NCI-H2196 treated with DMSO at 0.1 percent for 48 hours (cell line): ENCODE measurements at regions not wholly inside any gene's neighbourhood (a gene's known extent, or its start where the extent isn't known, plus 50 kb on each side); places are given as distances from the start of the nearest gene placed in this dataset.

Experiments used
- DNase-seq: peaks from one replicate; lab custom pipeline; 2025; ENCODE audit not compliant: unreplicated experiment; lab: John Stamatoyannopoulos, UW

DNA sequence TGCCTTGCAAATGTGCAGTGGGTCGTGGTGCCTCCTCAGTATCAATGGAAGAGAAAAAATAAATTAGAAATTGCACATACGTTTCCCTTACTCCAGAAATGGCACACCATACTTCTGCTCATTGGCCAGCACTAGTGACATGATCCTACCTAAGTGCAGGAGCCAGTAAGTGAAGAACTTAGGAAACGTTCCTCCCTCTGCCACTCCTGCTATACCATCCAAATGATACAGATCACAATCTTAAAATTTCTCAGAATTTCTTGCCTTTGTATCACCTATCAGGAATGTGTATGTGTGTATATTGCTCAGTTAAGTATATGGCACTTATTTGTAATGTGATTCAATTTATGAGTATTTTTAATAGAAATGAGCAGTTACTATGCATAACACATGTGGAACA lies 237.0 kb upstream of the UBE2E3 start:
- no peak for DNase-seq

DNA sequence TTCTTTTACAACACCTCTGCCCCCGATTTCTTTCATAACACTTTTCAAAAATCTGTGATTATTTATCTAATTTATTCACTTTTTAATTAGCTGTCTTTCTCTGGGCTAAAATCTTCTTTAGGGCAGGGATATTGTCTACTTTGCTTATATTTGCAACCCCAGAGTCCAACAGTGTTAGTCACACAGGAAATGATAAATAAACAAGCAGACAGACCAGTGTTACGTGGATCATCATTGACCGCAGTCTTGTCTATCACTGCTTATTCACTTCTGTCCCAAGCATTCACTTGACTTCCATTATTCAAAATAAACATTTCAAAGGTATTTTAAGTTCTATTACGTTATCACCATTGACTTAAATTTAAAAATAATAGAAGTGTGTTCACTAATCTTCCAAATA lies 237.6 kb upstream of the UBE2E3 start:
- no peak for DNase-seq

DNA sequence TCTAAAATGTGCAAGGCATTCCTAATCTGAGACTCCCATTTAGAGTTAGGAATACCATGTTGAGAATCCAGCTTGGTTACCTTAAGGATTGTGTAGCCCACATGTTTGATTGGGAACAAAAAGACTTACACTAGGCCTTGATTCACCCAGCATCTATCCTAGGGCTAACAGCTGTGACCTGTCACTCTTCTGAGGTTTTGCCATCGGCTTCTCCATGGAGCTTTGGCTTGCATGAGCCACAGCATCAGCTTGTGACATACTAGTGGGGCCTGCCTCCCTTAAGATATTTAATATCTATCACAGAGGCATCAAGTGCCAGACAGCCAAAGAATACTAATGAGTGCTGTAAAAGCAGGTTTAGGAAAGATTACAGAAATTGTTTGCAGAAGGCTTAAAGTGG lies 241.3 kb upstream of the UBE2E3 start:
- DNase-seq: no peak

DNA sequence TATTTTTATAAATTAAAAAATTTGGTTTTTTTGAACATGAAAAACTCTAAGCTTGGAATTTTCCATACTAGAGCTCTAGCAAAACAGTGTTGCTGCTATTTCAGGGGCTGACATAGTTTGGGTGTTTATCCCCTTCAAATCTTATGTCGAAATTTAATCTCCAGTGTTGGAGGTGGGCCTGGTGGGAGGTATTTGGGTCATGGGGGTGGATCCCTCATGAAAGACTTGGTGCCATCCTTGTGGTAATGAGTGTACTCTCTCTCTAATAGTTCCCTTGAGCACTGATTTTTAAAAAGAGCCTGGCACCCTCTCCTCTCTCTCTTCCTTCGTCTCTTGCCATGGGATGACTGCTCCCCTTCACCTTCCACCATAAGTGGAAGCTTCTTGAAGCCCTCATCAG lies 244.6 kb upstream of the UBE2E3 start:
- DNase-seq: no peak

DNA sequence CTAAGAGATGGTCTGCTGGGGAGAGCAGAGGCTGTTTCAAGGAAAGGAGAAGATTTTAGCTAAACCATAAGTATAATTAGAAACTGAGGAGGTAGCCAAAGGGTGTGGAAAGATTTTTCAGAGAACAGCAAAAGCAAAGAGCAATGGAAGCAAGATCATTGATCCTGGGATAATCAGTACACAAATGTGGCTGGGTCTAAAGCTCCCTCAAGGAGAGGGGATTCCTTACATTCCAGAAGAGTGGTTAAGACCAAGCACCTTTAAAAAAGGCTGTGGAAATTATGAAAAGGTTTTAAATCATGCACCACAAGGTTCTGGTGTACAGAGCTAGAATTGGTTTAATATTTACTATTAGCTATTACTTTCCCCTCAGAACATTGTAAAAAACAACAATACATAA lies 246.0 kb upstream of the UBE2E3 start:
- DNase-seq: no peak

DNA sequence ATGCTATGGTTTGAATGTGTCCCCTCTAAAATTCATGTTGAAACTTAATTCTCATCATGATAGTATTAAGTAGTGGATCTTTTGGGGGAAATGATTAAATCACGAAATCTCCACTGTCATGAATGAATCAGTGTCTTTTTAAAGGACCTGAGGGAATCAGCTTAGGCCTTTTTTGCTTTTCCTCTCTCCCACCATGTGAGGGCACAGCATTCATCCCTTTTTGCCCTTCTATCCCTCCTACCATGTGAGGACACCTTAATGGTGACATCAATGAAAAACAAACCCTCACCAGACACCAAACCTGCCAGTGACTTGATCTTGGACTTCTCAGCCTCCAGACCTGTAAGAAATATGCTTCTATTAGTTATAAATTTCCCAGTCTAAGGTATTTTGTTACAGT lies 247.1 kb upstream of the UBE2E3 start:
- DNase-seq: no peak

DNA sequence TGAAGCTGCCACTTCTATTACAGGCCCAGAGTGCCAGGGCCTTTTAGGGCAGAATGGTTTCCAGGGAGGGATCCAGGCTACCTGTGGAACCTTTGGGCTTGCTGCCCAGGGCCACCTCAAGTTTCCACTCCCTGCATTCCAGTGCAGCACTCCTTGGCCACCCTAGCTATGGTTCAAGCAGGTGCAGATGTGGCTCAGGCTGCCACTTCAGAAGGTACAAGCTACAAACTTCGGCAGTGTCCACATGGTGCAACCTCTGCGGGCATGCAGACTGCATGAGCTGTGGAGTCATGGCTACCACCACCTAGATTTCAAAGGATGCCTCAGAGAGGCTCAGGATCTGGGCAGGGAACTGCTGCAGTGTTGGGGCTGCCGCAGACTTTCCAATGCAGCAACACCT lies 248.1 kb upstream of the UBE2E3 start:
- DNase-seq: no peak

DNA sequence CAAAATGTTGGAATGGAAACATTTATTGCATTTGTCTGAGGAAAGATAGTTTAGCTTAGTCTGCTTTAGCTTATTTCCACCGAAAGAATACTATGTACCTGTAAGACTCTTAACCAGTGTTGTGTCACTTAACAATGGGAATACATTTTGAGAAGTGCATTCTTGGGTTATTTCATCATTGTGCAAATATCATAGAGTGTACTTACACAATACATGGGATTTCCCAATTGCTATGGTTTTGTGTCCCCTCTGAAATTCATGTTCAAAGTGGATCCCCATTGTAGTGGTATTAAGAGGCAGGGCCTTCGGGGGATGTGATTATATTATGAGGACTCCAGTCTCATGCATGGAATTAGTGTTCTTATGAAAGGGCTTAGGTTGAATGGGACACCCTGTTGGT lies 249.4 kb upstream of the UBE2E3 start:
- no peak for DNase-seq

DNA sequence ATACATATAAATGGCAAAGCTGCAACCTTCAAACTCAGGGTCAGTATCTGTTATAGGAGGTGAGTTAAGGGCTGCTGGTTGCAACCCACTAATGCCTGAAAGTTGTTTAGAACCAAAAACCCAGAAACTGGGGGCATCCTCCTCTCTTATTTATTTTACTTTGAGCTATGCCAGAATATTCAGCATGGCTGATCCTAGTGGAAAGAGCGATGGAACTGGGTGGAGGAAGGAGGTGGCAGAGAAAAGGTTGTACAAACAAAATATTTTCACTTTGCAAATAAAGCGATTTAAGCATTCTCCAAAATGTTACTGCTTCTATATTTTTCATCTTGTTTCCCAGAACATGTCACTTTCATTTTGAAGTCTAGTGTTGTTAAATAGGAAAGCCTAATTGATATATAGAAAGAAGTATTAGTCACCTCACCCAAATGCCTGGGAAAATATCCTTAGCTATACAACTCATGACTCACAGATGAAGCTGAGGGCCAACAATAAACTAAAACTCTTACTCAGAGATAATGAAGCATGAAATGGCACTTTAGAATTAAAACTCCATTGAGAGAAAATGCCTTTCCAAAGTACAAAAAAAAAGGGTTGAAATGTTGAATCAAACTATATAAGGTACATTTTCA lies 251.4 kb upstream of the UBE2E3 start:
- DNase-seq: no peak

DNA sequence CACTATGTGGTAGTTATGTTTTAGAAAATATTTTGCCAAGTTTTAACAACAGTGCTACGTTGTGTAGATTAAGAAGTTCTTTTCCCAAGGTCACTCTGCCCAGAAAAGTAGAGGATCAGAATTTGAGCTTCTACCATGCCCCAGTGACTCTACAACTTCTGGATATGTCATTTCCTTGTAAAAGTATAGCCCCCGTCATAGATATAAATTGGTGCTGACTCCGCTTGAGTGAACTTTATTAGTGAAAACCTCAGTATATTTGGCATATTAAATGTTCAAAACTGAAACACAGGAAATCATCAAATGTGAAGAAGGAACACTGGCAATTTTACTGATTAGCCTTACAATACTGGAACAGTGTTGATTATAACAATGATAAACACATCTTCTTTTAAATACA lies 256.7 kb upstream of the UBE2E3 start:
- DNase-seq: no peak

DNA sequence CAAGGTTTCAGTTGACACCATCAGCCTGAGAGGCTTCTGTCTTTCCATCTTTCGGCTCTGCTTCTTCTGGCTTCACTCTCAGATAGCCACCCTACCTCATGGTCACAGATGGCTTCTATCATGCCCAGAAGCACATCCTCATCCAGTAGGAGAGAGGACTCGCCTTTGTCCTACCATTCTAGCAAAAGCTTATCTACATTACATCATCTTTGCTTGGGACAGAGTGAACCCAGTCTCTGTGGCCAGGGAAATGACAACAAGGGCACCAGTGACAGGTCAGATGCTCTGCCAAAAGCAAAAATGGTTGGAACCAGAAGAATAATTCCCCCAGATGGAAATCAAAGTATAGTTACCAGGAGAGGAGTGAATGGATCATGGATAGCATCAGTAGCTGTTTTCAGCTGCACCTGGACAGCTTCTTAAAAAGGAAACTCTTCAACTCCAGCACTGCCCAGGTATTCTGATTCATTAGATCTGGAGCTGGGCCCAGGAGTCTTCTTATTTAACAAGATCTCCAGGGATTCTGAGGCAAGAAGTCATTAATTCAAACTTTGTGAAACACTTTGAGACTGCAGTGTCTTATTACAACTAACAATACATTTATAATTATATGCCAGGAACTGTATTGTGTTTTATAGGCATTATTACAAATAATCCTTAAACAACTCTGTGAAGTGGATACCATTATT lies 257.7 kb upstream of the UBE2E3 start:
- no peak for DNase-seq

DNA sequence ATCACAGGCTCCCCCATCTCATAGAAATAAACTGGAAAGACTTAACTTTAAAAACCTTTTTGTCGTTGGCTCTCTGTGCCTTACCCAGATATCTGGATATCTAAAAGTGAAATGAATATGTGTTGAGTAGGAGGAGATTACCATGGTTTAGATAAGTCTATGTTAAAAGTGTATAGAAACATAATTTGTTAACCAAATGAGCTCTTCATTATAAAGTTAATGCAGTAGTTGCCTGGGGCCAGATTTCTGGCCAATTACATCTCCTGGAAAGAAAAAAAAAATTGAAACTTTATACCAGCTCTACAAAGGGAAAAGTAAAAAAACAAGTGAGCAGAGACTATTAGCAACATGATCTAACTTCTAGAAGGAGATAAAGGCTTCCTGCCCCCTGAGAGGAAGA lies 259.6 kb upstream of the UBE2E3 start:
- DNase-seq: no peak

DNA sequence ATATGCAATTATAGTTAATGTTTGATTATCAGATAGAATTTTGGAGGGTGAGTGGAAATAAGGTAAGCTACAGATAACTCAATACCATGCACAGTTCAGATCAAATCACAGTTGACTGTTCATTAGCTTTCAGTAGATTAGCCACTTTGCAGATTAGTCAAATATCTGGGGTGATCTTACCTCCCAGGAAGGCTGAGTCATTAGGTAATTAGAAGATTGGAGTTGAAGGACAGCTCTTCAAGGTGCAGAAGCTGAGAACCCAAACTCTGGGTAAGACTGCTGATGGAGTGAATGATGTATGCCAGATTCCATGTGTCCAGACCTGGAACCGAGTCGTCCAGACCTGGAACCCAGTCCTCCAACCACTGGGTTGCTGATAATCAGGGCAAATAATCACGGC lies 262.8 kb upstream of the UBE2E3 start:
- no peak for DNase-seq

DNA sequence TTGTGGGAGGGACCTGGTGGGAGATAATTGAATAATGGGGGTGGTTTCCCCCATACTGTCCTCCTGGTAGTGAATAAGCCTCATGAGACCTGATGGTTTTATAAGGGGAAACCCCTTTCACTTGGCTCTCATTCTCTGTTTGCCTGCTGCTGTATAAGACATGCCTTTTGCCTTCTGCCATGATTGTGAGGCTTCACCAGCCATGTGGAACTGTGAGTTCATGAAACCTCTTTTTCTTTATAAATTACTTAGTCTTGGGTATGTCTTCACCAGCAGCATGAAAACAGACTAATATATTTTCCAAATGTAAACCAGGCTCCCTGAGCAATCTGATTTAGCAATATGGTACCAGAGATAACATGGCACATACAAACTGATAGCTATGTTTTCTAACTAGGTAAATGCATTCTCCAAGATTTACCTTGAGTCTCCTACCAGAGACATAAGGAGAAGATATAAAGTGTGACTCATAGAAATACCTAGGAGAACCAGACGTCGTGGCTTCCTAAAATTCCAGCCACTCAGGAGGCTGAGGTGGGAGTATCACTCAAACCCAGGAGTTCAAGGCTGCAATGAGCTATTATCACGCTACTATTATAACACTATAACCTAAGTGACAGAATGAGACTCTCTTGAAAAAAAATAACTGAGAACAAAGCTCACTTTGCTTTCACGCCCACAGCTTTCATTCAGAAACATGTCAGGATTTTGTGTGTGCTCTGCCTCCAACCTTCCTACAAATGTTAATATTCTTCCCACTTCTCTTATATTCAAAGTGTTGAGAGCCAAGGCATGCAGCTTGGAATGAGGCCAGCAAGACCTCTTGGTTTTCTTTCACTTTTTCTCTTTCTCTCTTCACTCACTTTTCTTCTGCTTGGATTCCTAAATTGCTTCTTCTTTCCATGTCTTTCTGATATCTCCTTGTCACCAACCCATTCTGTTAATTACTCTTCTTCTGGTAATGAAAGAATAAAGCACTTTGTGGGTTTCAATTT lies 263.9 kb upstream of the UBE2E3 start:
- no peak for DNase-seq

DNA sequence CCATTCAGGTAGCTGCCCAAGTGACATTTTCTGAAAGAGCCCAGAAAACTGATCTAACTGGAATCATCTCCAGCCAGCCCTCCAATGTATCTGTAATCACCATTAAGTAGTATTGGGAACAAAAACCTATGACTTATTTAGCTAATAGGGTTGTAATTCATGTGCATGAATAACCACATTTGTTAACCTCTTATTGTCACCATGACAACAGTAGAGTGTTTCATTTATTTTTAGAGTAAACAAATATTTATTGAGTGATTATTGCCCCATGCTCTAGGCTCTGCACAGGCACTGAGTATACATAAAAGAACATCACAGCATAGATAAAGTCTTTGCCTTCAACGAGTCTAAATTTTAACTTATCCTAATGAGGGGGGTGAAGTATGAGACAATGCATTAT lies 265.4 kb upstream of the UBE2E3 start:
- no peak for DNase-seq

DNA sequence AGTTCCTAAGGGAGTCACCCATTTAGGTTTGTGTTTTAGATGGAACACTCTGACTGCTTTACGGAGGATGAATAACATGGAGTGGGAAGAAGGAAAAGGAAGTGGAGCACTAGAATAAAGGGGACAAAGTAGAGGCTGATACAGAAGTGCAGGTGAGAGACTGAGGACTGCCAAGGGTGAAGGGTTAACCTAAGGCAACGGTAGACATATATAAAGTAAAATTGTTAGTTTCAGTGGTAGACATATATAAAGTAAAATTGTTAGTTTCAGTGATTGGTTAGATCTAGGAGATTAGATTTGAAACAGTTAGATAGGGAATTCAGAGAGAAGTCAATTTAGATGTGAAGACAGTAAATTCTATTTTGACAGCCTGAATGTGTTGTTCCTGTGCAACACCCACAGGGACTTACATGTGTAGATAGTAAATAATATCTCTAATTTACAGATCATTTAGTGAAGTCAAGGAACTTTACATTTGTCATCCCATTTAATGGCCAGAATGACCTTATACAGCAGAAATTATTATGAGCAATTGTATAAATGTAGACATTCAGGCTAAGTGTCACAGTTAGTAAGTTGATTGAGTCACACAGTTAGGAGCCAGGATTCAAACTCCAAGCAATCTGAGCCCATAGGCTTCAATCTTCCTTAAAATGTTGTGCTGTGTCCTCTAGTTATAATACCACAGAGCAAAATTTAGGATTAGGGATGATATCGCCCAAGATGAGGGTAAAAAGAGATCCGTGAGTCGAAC lies 270.8 kb upstream of the UBE2E3 start:
- DNase-seq: no peak

DNA sequence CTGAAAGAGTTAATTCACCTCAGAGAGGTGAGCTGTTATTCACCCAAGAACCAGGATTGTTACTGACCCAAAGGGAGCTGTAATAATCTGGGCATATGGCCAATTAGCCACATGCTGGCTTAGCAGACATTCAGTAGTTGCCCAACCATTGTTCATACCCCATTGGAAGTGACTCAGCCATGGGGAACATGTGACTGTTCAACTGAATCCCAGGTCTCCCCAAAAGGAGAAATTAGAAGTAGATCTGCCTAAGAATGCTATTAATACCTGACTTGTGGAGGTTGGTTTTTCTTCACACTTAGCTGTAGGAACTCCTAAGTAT lies 272.6 kb upstream of the UBE2E3 start:
- no peak for DNase-seq

DNA sequence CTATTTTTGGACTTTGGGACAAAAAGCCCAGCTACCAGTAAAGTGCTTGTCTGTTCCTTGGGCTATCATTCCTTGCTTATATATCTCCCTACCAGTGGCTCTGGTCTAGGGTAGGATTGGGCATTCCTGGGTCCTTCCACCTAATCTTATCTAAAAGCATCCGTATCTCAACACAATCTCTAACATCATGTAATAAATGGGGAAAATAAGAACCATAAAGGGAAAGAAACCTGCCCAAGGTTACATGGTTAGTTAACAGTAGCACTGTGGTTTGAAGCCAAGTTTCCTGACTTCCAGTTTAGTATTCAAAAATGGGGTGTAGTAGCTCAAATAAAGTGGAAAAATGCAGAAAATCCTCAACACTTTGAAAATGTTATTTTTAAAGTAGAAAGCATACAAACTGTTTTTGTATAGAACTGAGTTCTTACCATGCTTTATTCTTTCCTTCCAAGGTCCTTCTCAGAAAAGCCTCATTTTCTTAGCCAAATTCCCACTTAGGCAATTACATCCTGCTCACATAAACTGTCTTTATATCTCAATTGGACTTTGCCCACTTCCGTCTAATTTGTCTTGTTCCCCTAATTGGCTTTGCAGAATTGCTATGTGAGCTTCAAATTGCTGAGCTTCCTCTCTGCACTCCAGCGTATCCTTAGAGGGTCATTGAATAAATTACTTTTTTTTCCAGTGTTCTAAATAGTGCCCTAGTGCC lies 273.1 kb upstream of the UBE2E3 start:
- no peak for DNase-seq

DNA sequence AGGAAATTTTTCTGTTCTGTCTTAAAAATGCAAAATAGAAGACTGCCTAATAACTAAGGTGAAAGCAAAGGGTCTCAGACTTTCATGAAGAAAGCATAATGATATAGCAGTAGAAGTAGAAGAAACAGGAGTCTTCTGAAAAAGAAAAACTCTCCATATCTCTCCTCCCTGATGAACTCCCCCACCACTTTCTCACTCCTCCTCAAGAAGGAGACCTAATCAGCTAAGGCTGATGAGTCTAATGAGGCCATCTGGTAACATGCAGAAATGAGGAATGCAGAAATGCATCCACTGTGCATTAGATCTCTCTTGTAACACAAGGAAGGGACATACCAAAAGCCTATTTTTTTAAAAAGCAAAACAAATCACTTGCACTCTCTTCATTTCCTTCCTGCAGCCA lies 273.7 kb upstream of the UBE2E3 start:
- DNase-seq: no peak

DNA sequence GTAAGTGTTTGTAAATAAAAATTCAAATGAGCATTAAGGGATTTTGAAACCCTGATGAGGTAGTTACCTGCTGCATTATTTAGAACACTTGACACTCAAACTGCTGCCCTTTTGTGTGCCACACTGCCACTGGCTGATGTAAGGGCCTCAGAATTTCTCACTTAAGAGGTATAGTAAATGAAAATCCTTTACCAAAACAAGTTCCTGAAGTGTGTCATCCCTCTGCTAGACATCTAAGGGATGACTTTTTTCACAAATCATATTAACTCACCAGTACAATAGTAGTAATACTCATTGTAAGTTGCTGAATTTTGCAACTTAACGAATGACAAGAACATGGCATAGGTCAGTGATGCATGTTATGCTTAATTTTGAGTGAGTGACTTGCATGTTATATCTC lies 274.9 kb upstream of the UBE2E3 start:
- DNase-seq: no peak

DNA sequence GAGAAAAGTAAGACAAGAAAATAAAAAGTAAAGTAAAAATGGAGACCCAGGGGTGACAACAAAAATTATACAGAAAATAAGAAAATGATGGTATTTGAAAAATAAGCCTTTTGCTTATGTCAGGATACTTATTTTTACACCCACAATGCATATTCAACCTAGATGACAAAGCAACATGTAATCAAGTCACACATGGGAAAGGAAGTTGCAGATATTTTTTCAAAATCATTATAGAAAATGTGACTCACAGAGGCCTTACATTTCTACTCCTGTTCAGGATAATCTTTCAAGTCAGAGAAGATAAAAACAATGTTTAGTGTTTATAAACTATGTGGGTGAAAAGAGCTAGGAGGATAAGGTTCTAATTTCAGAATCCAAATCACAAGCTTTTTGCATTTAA lies 275.3 kb upstream of the UBE2E3 start:
- DNase-seq: no peak
